ENCODE measurements at regions not wholly inside any gene's neighbourhood (a gene's known extent, or its start where the extent isn't known, plus 50 kb on each side); places are given as distances from the start of the nearest gene placed in this dataset.
"Not testable (repeated sequence)": the region's sequence is repeated elsewhere in the genome, so short reads cannot be mapped to it uniquely, and the experiment has no call there.

- Histone ChIP-seq H3K9me3 (ENCODE audit: control insufficient read depth, insufficient read depth, low read length) (no peaks in the 10 kb centered on the region), H3K4me1 (ENCODE audit: control insufficient read depth, insufficient read depth, low read length) (no peaks in the 10 kb centered on the region), H3K27ac (ENCODE audit: low read depth, low read length) (no peak overlapping the region), H3K4me3 (ENCODE audit: low read depth, low read length) (no peak overlapping the region), H3K36me3 (ENCODE audit: control insufficient read depth, insufficient read depth, low read length) (no peaks in the 10 kb centered on the region), H3K27me3 (ENCODE audit: control insufficient read depth, insufficient read depth, low read length) (no peaks in the 10 kb centered on the region), H3K9ac (ENCODE audit: low read depth, low read length) (no peak overlapping the region)
Observed at GRCh38 chr2:223319601-223320000, 267.6 kb downstream of the KCNE4 start.

GRCh38 chr2:223324402-223324801 is 272.4 kb downstream of the KCNE4 start:
- Histone ChIP-seq H3K9me3 (ENCODE audit: control insufficient read depth, insufficient read depth, low read length) (no peaks in the 10 kb centered on the region), H3K4me1 (ENCODE audit: control insufficient read depth, insufficient read depth, low read length) (no peaks in the 10 kb centered on the region), H3K27ac (ENCODE audit: low read depth, low read length) (no peak overlapping the region), H3K9ac (ENCODE audit: low read depth, low read length) (no peak overlapping the region), H3K36me3 (ENCODE audit: control insufficient read depth, insufficient read depth, low read length) (no peaks in the 10 kb centered on the region), H3K27me3 (ENCODE audit: control insufficient read depth, insufficient read depth, low read length) (no peaks in the 10 kb centered on the region), H3K4me3 (ENCODE audit: low read depth, low read length) (no peak overlapping the region)

- H3K27ac ChIP-seq (ENCODE audit: low read depth, low read length): no peak overlapping the region
- no peaks in the 10 kb centered on the region for H3K27me3 ChIP-seq (ENCODE audit: control insufficient read depth, insufficient read depth, low read length)
- no peaks in the 10 kb centered on the region for H3K9me3 ChIP-seq (ENCODE audit: control insufficient read depth, insufficient read depth, low read length)
- no peak overlapping the region for H3K4me3 ChIP-seq (ENCODE audit: low read depth, low read length)
- H3K9ac ChIP-seq (ENCODE audit: low read depth, low read length): no peak overlapping the region
- no peaks in the 10 kb centered on the region for H3K4me1 ChIP-seq (ENCODE audit: control insufficient read depth, insufficient read depth, low read length)
- H3K36me3 ChIP-seq (ENCODE audit: control insufficient read depth, insufficient read depth, low read length): no peaks in the 10 kb centered on the region
Observed at GRCh38 chr2:223328578-223328977, 273.6 kb downstream of the SCG2 start.

- H3K27ac ChIP-seq (ENCODE audit: low read depth, low read length); H3K9me3 ChIP-seq (ENCODE audit: control insufficient read depth, insufficient read depth, low read length); H3K9ac ChIP-seq (ENCODE audit: low read depth, low read length); H3K4me1 ChIP-seq (ENCODE audit: control insufficient read depth, insufficient read depth, low read length); H3K27me3 ChIP-seq (ENCODE audit: control insufficient read depth, insufficient read depth, low read length); H3K36me3 ChIP-seq (ENCODE audit: control insufficient read depth, insufficient read depth, low read length); H3K4me3 ChIP-seq (ENCODE audit: low read depth, low read length): not testable (repeated sequence)
Observed at GRCh38 chr2:223330747-223331146, 271.4 kb downstream of the SCG2 start.

- Histone ChIP-seq H3K27me3 (ENCODE audit: control insufficient read depth, insufficient read depth, low read length) (no peaks in the 10 kb centered on the region), H3K9me3 (ENCODE audit: control insufficient read depth, insufficient read depth, low read length) (no peaks in the 10 kb centered on the region), H3K4me1 (ENCODE audit: control insufficient read depth, insufficient read depth, low read length) (no peaks in the 10 kb centered on the region), H3K27ac (ENCODE audit: low read depth, low read length) (no peak overlapping the region), H3K36me3 (ENCODE audit: control insufficient read depth, insufficient read depth, low read length) (no peaks in the 10 kb centered on the region), H3K4me3 (ENCODE audit: low read depth, low read length) (no peak overlapping the region), H3K9ac (ENCODE audit: low read depth, low read length) (no peak overlapping the region)
Observed at GRCh38 chr2:223338016-223338415, 264.1 kb downstream of the SCG2 start.

GRCh38 chr2:223357076-223357475 is 245.1 kb downstream of the SCG2 start:
- Histone ChIP-seq H3K4me1 (ENCODE audit: control insufficient read depth, insufficient read depth, low read length) (no peaks in the 10 kb centered on the region), H3K4me3 (ENCODE audit: low read depth, low read length) (no peak overlapping the region), H3K9me3 (ENCODE audit: control insufficient read depth, insufficient read depth, low read length) (no peaks in the 10 kb centered on the region), H3K27ac (ENCODE audit: low read depth, low read length) (no peak overlapping the region), H3K9ac (ENCODE audit: low read depth, low read length) (no peak overlapping the region), H3K27me3 (ENCODE audit: control insufficient read depth, insufficient read depth, low read length) (no peaks in the 10 kb centered on the region), H3K36me3 (ENCODE audit: control insufficient read depth, insufficient read depth, low read length) (no peaks in the 10 kb centered on the region)

GRCh38 chr2:223363085-223363484 is 239.1 kb downstream of the SCG2 start:
- H3K9ac ChIP-seq (ENCODE audit: low read depth, low read length): no peak overlapping the region
- no peaks in the 10 kb centered on the region for H3K9me3 ChIP-seq (ENCODE audit: control insufficient read depth, insufficient read depth, low read length)
- H3K27ac ChIP-seq (ENCODE audit: low read depth, low read length): no peak overlapping the region
- no peaks in the 10 kb centered on the region for H3K27me3 ChIP-seq (ENCODE audit: control insufficient read depth, insufficient read depth, low read length)
- no peaks in the 10 kb centered on the region for H3K36me3 ChIP-seq (ENCODE audit: control insufficient read depth, insufficient read depth, low read length)
- H3K4me3 ChIP-seq (ENCODE audit: low read depth, low read length): no peak overlapping the region
- no peaks in the 10 kb centered on the region for H3K4me1 ChIP-seq (ENCODE audit: control insufficient read depth, insufficient read depth, low read length)

- Histone ChIP-seq H3K4me3 (ENCODE audit: low read depth, low read length) (no peak overlapping the region), H3K9me3 (ENCODE audit: control insufficient read depth, insufficient read depth, low read length) (no peaks in the 10 kb centered on the region), H3K36me3 (ENCODE audit: control insufficient read depth, insufficient read depth, low read length) (no peaks in the 10 kb centered on the region), H3K27ac (ENCODE audit: low read depth, low read length) (no peak overlapping the region), H3K9ac (ENCODE audit: low read depth, low read length) (no peak overlapping the region), H3K4me1 (ENCODE audit: control insufficient read depth, insufficient read depth, low read length) (no peaks in the 10 kb centered on the region), H3K27me3 (ENCODE audit: control insufficient read depth, insufficient read depth, low read length) (no peaks in the 10 kb centered on the region)
Observed at GRCh38 chr2:223365158-223365679, 236.9 kb downstream of the SCG2 start.

- Histone ChIP-seq H3K27me3 (ENCODE audit: control insufficient read depth, insufficient read depth, low read length) (no peaks in the 10 kb centered on the region), H3K4me3 (ENCODE audit: low read depth, low read length) (no peak overlapping the region), H3K4me1 (ENCODE audit: control insufficient read depth, insufficient read depth, low read length) (no peaks in the 10 kb centered on the region), H3K9ac (ENCODE audit: low read depth, low read length) (no peak overlapping the region), H3K36me3 (ENCODE audit: control insufficient read depth, insufficient read depth, low read length) (no peaks in the 10 kb centered on the region), H3K27ac (ENCODE audit: low read depth, low read length) (no peak overlapping the region), H3K9me3 (ENCODE audit: control insufficient read depth, insufficient read depth, low read length) (no peaks in the 10 kb centered on the region)
Observed at GRCh38 chr2:223366566-223366965, 235.6 kb downstream of the SCG2 start.

- Histone ChIP-seq H3K9me3 (ENCODE audit: control insufficient read depth, insufficient read depth, low read length) (no peaks in the 10 kb centered on the region), H3K27me3 (ENCODE audit: control insufficient read depth, insufficient read depth, low read length) (no peaks in the 10 kb centered on the region), H3K36me3 (ENCODE audit: control insufficient read depth, insufficient read depth, low read length) (no peaks in the 10 kb centered on the region), H3K4me3 (ENCODE audit: low read depth, low read length) (no peak overlapping the region), H3K9ac (ENCODE audit: low read depth, low read length) (no peak overlapping the region), H3K27ac (ENCODE audit: low read depth, low read length) (no peak overlapping the region), H3K4me1 (ENCODE audit: control insufficient read depth, insufficient read depth, low read length) (no peaks in the 10 kb centered on the region)
Observed at GRCh38 chr2:223368481-223368880, 233.7 kb downstream of the SCG2 start.

- Histone ChIP-seq H3K4me1 (ENCODE audit: control insufficient read depth, insufficient read depth, low read length) (no peaks in the 10 kb centered on the region), H3K9ac (ENCODE audit: low read depth, low read length) (no peak overlapping the region), H3K36me3 (ENCODE audit: control insufficient read depth, insufficient read depth, low read length) (no peaks in the 10 kb centered on the region), H3K9me3 (ENCODE audit: control insufficient read depth, insufficient read depth, low read length) (no peaks in the 10 kb centered on the region), H3K27ac (ENCODE audit: low read depth, low read length) (no peak overlapping the region), H3K27me3 (ENCODE audit: control insufficient read depth, insufficient read depth, low read length) (no peaks in the 10 kb centered on the region), H3K4me3 (ENCODE audit: low read depth, low read length) (no peak overlapping the region)
Observed at GRCh38 chr2:223369889-223370288, 232.3 kb downstream of the SCG2 start.

- Histone ChIP-seq H3K9me3 (ENCODE audit: control insufficient read depth, insufficient read depth, low read length) (no peaks in the 10 kb centered on the region), H3K4me1 (ENCODE audit: control insufficient read depth, insufficient read depth, low read length) (no peaks in the 10 kb centered on the region), H3K36me3 (ENCODE audit: control insufficient read depth, insufficient read depth, low read length) (no peaks in the 10 kb centered on the region), H3K9ac (ENCODE audit: low read depth, low read length) (no peak overlapping the region), H3K4me3 (ENCODE audit: low read depth, low read length) (no peak overlapping the region), H3K27me3 (ENCODE audit: control insufficient read depth, insufficient read depth, low read length) (no peaks in the 10 kb centered on the region), H3K27ac (ENCODE audit: low read depth, low read length) (no peak overlapping the region)
Observed at GRCh38 chr2:223383315-223383714, 218.8 kb downstream of the SCG2 start.
